ENCODE measurements at regions not wholly inside any gene's neighbourhood (a gene's known extent, or its start where the extent isn't known, plus 50 kb on each side); places are given as distances from the start of the nearest gene placed in this dataset.

DNA sequence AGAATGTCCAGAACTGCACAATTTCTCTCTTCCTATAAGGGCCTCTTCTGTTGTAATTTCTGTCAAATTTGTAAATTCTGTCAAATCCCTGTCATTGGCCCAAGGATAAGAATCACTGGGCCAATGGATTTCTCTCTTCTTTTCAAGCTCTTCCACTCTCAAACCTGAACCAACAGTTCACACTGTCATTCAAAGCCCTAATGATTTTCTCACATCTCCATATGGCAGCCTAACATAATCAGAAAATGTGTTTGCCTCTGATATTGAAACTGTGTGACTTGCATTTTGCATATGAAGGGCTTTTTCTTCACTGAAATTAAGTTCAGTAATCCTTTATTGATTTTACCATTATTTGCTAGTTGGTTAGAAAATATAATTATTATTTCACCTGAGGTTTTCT, 1349.1 kb downstream of the FSTL5 start:
- no peak overlapping the region for H3K27ac Mint-ChIP-seq
- H3K4me3 Mint-ChIP-seq: no peak overlapping the region
- no peaks in the 10 kb centered on the region for H3K36me3 Mint-ChIP-seq

DNA sequence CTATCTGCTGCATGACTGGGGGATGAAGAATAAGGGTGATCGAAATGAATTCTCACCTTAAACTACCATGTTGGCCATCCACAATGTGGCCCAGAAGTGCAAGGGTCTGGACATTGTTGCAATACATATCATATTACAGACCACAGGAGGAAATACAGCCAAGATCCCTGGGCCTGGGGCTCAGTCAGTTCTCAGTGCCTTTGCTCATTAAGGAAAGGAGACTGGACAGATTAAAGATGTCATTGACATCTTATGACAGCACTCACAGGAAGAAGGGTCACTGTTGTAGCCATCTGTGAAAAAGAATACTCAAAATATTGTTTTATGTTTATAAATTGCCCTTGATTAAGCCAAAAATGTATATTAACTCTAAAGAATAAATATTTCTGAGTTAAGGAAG, 1345.2 kb downstream of the FSTL5 start:
- Mint-ChIP-seq H3K4me1 (no peaks in the 10 kb centered on the region), H3K4me3 (no peak overlapping the region), H3K9me3 (peaks cover 15% of the 10 kb centered on the region), H3K27ac (no peak overlapping the region), H3K36me3 (no peaks in the 10 kb centered on the region)
- DNase-seq (ENCODE audit: low spot score in 2 of 2): no peak
- no peak for ATAC-seq

More for the DNA sequence above, 1349.1 kb downstream of the FSTL5 start:
- no peak for ATAC-seq
- no peaks in the 10 kb centered on the region for H3K4me1 Mint-ChIP-seq
- DNase-seq (ENCODE audit: low spot score in 2 of 2): no peak
- H3K9me3 Mint-ChIP-seq: peaks cover 20% of the 10 kb centered on the region

DNA sequence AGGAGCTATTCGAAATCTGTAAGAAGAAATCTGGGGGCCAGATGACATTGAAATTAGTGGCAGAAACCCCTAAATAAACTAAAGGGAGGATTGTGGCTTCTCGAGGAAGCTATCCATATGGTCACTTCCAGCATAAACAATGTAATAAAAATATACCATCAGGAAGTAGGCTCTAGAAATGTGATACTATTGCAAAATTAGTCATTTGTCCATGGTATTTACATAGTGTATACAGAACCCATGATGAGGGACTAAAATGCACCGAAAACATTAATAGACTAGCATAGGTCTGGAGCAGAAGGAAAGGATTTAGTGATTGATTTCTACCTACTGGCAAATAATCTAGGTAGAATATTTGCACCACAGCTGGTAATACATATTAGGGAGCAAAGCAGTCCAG, 1344.0 kb downstream of the FSTL5 start:
- Mint-ChIP-seq H3K27ac (no peak overlapping the region), H3K4me3 (no peak overlapping the region), H3K9me3 (peaks cover 11% of the 10 kb centered on the region), H3K4me1 (no peaks in the 10 kb centered on the region), H3K36me3 (no peaks in the 10 kb centered on the region)
- ATAC-seq (no peak), DNase-seq (ENCODE audit: low spot score in 2 of 2) (no peak)

DNA sequence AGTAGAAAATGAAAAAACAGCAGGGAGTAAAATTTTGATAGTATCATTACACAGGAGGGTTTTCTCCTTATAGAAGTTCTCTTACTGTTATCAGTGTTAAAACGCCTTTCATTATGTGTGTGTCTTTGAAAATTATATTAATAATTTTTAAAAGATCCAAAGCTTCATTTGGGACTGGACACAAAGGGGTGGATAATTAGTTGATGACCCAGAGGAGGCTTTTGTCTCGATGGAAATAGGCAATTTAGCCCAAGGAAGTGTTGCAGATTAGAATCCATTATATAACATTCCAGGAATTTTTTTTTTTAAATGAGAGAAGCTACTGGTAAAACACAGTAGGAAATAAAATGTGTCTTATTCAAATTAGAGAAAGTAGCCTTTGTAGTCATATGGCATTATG, 1339.3 kb downstream of the FSTL5 start:
- ATAC-seq (no peak), DNase-seq (ENCODE audit: low spot score in 2 of 2) (no peak)
- Mint-ChIP-seq H3K9me3 (peaks cover 16% of the 10 kb centered on the region), H3K4me1 (no peaks in the 10 kb centered on the region), H3K4me3 (no peak overlapping the region), H3K27ac (no peak overlapping the region), H3K36me3 (peaks cover 5% of the 10 kb centered on the region)

DNA sequence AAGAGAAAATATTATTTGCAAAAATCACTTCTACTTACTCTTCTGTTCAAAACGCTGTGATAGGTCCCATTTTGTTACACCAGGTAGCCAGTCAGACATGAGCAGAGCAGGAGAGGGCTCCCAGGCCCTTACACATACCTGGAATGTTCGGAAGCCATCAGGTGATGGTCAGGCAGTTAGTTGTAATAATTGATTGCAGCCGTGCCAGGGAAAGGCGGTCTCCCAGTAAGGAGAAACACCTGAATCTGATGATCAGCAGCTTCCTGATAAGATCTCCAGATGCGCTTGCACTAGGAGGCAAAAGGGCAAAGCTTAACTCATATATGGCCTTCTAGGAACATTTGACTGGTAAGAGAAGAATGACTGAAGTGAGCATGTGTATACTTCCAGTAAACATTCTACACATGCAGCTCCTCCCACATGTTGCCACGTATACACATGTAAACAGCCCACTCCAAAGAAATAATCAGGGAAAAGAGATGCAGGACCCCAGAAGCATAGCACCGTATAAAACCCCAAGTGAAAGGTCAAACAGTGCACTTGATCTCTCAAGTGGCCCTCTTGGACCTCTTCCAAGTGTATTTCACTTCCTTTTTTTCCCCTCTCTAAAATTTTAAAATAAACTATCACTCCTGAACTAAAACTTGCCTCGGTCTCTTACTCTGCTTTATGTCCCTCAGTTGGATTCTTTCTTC, 1338.0 kb downstream of the FSTL5 start:
- Mint-ChIP-seq H3K9me3 (peaks cover 12% of the 10 kb centered on the region), H3K27ac (no peak overlapping the region), H3K4me1 (no peaks in the 10 kb centered on the region), H3K36me3 (peaks cover 5% of the 10 kb centered on the region), H3K4me3 (no peak overlapping the region)
- ATAC-seq: no peak
- DNase-seq (ENCODE audit: low spot score in 2 of 2): no peak

DNA sequence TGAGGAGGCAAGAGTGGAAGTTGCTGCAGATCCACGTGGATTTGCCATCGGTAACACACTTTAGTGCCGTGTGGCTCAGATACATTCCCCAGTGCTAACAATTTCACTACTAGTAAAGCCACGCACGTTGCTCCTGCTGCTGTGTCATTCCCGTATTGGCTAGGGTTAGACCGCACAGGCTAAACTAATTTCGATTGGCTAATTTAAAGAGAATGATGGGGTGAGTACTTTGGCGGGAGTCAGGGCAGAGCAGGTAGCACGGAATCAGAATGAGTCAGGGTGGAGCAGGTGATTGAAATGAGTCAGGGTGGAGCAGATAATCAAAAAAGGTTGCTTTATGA, 1337.5 kb downstream of the FSTL5 start:
- Mint-ChIP-seq H3K27ac (no peak overlapping the region), H3K36me3 (peaks cover 5% of the 10 kb centered on the region), H3K9me3 (peaks cover 10% of the 10 kb centered on the region), H3K4me3 (no peak overlapping the region), H3K4me1 (no peaks in the 10 kb centered on the region)
- DNase-seq (ENCODE audit: low spot score in 2 of 2): no peak
- ATAC-seq: no peak

DNA sequence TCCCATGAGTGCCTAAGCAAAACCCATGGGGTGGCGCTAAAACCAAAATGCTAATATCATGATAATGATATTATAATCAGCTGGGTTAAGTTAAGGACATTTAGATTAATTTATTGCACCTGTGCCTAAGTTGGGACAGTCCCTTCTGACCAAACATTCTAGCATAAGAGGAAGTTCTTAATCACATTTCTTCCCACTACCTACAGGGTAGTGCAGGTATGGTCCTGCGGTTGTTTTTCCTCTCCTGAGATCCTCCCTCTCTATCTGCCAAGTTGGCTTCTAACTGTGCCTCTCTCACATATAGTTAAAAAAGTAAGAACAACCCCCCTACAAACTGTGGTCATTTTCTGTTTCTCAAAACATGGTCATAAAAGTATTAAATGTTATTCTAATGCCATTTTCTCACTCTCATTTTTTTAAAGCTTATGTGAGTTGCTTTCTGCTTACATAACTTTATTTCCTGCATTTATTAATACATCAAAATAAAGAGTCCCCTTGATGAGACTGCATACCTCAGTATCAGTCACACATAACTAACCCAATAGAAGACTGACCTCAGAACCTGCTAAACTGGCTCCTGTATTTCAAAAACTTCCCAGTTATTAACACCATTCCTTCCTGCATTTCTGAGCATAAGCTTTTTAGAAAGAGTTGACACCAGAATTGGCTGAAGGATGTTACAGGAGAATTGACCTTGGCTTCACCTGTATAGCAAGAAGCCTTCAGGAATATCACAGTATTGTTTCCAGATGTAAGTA, 1332.5 kb downstream of the FSTL5 start:
- DNase-seq (ENCODE audit: low spot score in 2 of 2) (no peak), ATAC-seq (no peak)
- Mint-ChIP-seq H3K4me3 (no peak overlapping the region), H3K9me3 (peaks cover 15% of the 10 kb centered on the region), H3K36me3 (peaks cover under 1% of the 10 kb centered on the region), H3K27ac (no peak overlapping the region), H3K4me1 (no peaks in the 10 kb centered on the region)

DNA sequence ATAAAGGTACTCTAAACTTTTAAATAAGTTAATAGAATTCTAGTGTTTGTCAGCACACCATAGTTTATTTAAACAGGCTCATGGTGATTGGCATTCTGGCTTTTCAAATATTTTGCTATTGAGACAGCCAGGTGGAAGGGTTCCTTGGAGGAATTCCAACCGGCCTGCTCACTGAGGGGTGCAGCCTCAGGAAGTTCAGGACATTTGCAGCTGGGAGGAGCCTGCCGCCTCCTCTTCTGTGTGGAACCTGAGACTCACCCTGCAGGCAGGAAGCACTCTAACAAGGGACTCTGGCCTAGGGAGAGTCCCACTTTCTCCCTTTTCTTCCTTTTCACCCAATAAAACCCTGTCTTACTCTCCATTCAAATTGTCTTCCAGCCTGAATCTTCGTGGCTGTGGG, 1328.0 kb downstream of the FSTL5 start:
- DNase-seq (ENCODE audit: low spot score in 2 of 2) (no peak), ATAC-seq (no peak)
- H3K27ac Mint-ChIP-seq: no peak overlapping the region
- H3K9me3 Mint-ChIP-seq: peaks cover 21% of the 10 kb centered on the region
- no peak overlapping the region for H3K4me3 Mint-ChIP-seq
- H3K4me1 Mint-ChIP-seq: no peaks in the 10 kb centered on the region
- no peaks in the 10 kb centered on the region for H3K36me3 Mint-ChIP-seq

DNA sequence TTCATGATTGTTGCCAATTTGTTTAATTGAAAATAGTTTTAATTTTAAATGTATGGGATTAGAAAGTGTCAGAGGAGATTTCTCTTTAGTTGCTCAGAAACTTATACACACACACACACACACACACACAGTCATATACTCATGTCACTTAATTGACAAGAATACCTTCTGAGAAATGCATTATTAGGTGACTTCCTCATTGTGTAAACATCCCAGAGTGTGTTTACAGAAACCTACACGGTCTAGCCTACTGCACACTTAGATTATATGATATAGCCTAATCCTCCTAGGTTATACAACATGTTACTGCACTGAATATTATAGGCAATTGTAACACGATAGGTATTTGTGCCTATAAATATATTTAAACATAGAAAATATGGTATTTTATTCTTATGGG, 1327.4 kb downstream of the FSTL5 start:
- H3K9me3 Mint-ChIP-seq: peaks cover 24% of the 10 kb centered on the region
- no peak for ATAC-seq
- H3K4me1 Mint-ChIP-seq: no peaks in the 10 kb centered on the region
- H3K36me3 Mint-ChIP-seq: no peaks in the 10 kb centered on the region
- H3K27ac Mint-ChIP-seq: no peak overlapping the region
- H3K4me3 Mint-ChIP-seq: no peak overlapping the region
- DNase-seq (ENCODE audit: low spot score in 2 of 2): no peak

DNA sequence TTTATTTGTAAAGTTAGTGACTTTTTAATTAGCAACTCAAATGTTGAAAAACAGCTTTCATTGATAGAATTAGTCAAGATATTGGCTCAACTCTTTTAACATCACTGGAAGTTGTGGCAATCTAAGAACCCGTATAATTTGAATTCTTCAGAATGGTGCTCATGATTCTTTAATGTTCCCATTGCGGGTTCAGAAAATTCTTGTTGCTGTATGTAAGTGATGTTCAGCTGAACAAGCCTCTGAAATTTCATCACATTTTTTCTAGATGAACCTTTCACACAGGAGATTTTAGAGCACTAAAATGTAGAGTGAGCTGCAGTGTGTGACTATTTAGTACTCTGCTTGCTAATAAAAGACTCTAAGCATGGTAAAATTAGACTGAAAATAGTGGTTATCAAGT, 1317.7 kb downstream of the FSTL5 start:
- no peaks in the 10 kb centered on the region for H3K4me1 Mint-ChIP-seq
- no peak overlapping the region for H3K4me3 Mint-ChIP-seq
- ATAC-seq: no peak
- no peaks in the 10 kb centered on the region for H3K36me3 Mint-ChIP-seq
- H3K9me3 Mint-ChIP-seq: peaks cover 19% of the 10 kb centered on the region
- DNase-seq (ENCODE audit: low spot score in 2 of 2): no peak
- H3K27ac Mint-ChIP-seq: no peak overlapping the region

DNA sequence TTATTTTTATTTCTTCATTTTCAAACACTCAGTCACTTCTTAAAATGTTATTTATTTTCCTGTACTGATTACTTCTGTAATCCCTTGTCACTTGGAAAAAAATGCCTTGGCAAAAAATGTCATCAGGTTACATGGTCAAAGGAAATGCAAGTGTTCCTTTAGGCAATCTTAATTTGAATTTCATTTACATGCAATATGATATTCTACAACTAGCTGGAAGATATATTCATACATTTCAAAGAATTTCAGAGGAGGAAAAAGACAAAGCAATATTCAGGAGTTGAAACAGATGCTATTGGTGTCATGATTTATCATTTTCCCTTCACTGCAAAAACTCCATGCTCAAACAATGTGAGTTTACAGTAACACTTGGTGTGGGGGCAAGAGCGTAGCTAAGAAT, 1316.6 kb downstream of the FSTL5 start:
- no peak for ATAC-seq
- peaks cover 21% of the 10 kb centered on the region for H3K9me3 Mint-ChIP-seq
- no peaks in the 10 kb centered on the region for H3K4me1 Mint-ChIP-seq
- H3K4me3 Mint-ChIP-seq: no peak overlapping the region
- no peak overlapping the region for H3K27ac Mint-ChIP-seq
- no peaks in the 10 kb centered on the region for H3K36me3 Mint-ChIP-seq
- no peak for DNase-seq (ENCODE audit: low spot score in 2 of 2)

DNA sequence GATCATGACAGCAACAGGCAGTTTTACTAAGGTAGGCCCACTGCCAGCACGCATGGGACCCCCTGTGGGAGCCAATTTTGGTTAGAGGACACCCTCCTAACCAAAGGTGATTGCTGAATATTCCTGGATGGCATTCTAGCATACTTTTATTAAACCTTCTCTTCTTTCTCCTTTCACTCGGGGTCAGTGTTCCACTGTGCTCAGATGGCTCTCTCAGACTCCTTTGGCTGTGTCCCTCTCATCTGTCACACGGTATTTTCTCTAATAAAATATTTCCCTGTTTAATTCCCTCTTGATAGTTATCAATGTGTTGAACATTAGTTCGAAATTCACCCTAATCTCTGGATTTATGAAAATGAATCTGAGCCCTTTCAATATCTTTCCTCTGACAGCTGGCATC, 1315.3 kb downstream of the FSTL5 start:
- no peaks in the 10 kb centered on the region for H3K36me3 Mint-ChIP-seq
- no peak for DNase-seq (ENCODE audit: low spot score in 2 of 2)
- H3K4me3 Mint-ChIP-seq: no peak overlapping the region
- H3K9me3 Mint-ChIP-seq: peaks cover 25% of the 10 kb centered on the region
- no peak overlapping the region for H3K27ac Mint-ChIP-seq
- ATAC-seq: no peak
- no peaks in the 10 kb centered on the region for H3K4me1 Mint-ChIP-seq

DNA sequence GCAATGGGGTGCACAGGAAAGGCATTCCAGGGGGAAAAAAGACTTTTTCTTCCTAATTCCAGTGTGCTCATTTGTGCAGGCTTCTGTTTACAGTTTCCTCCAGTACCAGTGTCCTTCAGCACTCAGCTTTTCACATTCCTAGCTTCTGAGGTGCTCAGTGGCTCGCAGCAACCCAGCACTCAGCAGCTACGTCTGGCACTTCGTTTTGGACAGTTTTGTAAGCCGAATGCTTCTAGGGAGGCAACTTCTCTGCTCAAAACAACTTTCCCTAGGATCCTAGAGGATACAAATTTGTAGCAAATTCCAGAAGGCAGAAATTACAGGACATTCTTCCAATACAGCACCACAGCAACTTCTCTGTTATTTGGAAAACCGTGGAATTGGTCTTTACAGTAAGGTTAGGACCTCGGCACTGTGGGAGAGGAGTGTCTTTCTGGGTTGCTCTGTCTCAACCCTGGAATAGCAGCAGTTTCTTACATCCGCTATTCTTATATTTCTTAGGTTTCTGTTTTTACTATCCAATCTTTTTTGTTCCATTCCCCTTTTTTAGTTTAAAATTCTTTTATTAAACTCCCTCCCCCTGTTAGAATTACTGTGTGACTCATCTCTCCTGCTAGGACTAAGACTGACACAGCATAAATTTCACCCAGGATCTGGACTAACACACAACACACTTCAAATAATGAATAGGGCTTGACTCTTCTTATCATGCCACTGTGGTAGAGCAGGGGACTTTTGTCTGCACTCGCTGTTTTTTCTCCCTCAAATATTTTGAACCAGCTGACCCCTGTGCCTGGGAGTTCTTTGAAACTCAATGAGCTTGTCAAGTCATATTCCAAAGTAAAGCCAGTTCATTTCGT, 1314.7 kb downstream of the FSTL5 start:
- H3K4me1 Mint-ChIP-seq: no peaks in the 10 kb centered on the region
- no peak for DNase-seq (ENCODE audit: low spot score in 2 of 2)
- H3K9me3 Mint-ChIP-seq: peaks cover 26% of the 10 kb centered on the region
- H3K27ac Mint-ChIP-seq: no peak overlapping the region
- no peak for ATAC-seq
- H3K4me3 Mint-ChIP-seq: no peak overlapping the region
- no peaks in the 10 kb centered on the region for H3K36me3 Mint-ChIP-seq

DNA sequence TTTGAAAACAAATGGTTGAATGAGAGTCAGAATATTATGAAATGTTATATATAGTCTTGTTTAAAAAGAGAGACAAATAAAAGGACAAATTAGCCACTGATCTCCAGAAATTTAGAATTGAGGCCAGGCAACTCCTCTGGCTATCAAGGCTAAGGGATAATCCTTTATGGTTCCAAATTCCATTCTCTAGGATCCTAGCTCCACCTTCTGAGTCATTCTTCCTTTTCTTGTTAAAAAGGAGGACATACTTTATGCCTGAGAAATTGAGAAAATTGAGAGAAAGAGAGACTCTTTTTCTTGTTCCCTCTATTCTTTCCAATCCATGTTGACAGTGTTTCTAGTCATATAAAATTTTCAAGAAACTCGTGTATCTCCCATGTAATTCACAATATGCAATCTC, 1299.5 kb downstream of the FSTL5 start:
- Mint-ChIP-seq H3K4me3 (no peak overlapping the region), H3K9me3 (peaks cover 6% of the 10 kb centered on the region), H3K27ac (no peak overlapping the region), H3K36me3 (no peaks in the 10 kb centered on the region), H3K4me1 (no peaks in the 10 kb centered on the region)
- ATAC-seq: no peak
- DNase-seq (ENCODE audit: low spot score in 2 of 2): no peak

DNA sequence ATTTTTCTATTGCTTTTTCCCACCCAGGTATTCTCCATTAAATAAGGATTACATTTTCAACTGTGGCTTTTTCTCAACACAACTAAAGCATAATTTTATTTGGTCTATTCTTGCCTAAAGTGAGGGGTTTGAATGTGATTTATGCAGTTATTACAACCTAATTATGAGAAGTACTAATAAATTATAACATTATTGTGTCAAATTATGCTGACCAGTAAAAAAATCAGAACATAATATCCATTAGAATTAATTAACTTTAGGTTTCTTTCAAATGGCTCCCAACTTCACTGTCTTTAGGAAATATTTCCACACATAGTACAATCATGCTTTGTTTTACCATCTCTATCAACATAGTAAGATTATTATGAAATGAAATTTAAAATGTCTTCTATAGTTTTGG, 1293.9 kb downstream of the FSTL5 start:
- Mint-ChIP-seq H3K36me3 (no peaks in the 10 kb centered on the region), H3K9me3 (peaks cover 4% of the 10 kb centered on the region), H3K4me1 (no peaks in the 10 kb centered on the region), H3K27ac (no peak overlapping the region), H3K4me3 (no peak overlapping the region)
- ATAC-seq: no peak
- DNase-seq (ENCODE audit: low spot score in 2 of 2): no peak

DNA sequence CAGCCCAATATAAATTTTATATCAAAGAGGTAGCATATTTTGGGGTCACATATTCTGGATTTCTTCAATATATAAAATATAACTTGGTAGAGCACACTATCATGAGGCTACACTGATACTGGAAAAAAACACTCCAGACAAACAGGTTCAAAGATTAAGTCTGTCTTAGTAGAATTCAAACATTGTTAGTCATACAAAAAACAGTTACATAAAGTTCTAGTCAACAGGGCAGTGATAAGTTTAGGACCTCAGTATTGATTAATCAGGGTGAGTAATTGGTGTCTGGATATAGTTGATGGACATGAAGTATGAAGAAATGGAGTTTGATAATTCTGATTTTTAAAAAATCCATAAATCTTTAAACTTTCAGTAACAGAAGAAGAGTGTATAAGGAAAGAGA, 1291.3 kb downstream of the FSTL5 start:
- Mint-ChIP-seq H3K4me1 (no peaks in the 10 kb centered on the region), H3K9me3 (peaks cover 9% of the 10 kb centered on the region), H3K4me3 (no peak overlapping the region), H3K36me3 (no peaks in the 10 kb centered on the region), H3K27ac (no peak overlapping the region)
- no peak for DNase-seq (ENCODE audit: low spot score in 2 of 2)
- ATAC-seq: no peak
